ENCODE measurements at regions not wholly inside any gene's neighbourhood (a gene's known extent, or its start where the extent isn't known, plus 50 kb on each side); places are given as distances from the start of the nearest gene placed in this dataset.

DNA sequence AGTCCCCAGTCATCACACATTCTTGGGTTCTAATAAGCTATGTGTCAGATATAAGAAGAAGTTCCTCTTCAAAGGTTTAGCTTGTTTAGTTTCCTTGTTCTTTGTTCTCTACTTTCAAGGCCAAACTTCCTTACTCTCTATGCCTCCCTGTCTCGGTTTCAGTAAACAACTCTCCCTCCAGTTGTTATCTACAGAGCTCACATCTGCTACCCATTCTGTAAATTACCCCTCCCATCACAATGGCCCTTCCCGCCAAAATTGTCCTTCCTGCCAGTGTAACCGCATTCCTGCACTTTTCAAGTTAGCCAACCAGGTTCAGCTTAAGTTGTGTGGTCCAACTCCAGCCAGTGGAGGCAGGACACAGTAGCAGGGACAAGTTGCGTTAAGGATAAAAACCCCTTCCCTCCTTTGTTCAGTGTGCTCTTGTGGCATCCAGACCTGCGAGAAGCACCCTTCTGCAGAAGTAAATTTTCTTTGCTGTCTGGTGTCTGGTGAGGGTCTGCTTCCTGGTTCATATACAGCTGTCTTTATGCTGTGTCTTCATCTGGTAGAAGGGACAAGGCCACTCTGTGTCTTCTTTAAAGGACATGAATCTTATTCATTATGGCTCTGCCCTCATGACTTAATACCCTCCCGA lies 342.1 kb upstream of the GRM7 start:
- no peaks in the 10 kb centered on the region for H3K4me1 ChIP-seq (ENCODE audit: low read length)
- H3K27me3 ChIP-seq (replicated peaks; ENCODE audit: insufficient read depth, low read length): no peaks in the 10 kb centered on the region
- no peak for DNase-seq
- H3K4me2 ChIP-seq (ENCODE audit: low read depth, low read length): no peak overlapping the region
- no peak for TF ChIP-seq EZH2 (optimal IDR thresholded peaks at IDR 0.05; ENCODE audit: low read depth, low read length)
- TF ChIP-seq EZH2phosphoT487 (IDR thresholded peaks at IDR 0.05; ENCODE audit: low read length): no peak
- TF ChIP-seq, protein P1, sequence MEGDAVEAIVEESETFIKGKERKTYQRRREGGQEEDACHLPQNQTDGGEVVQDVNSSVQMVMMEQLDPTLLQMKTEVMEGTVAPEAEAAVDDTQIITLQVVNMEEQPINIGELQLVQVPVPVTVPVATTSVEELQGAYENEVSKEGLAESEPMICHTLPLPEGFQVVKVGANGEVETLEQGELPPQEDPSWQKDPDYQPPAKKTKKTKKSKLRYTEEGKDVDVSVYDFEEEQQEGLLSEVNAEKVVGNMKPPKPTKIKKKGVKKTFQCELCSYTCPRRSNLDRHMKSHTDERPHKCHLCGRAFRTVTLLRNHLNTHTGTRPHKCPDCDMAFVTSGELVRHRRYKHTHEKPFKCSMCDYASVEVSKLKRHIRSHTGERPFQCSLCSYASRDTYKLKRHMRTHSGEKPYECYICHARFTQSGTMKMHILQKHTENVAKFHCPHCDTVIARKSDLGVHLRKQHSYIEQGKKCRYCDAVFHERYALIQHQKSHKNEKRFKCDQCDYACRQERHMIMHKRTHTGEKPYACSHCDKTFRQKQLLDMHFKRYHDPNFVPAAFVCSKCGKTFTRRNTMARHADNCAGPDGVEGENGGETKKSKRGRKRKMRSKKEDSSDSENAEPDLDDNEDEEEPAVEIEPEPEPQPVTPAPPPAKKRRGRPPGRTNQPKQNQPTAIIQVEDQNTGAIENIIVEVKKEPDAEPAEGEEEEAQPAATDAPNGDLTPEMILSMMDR (IDR thresholded peaks at IDR 0.05; ENCODE audit: low read length): no peak
- no peaks in the 10 kb centered on the region for H3K9me3 ChIP-seq (replicated peaks; ENCODE audit: insufficient read depth, low read length)
- H4K20me1 ChIP-seq (ENCODE audit: insufficient read depth, low read length): no peaks in the 10 kb centered on the region
- no peak overlapping the region for H2AFZ ChIP-seq (ENCODE audit: low read length)
- H3K9ac ChIP-seq (ENCODE audit: low read length): no peak overlapping the region
- H3K27ac ChIP-seq (ENCODE audit: low read length): no peak overlapping the region
- no peaks in the 10 kb centered on the region for H3F3A ChIP-seq (ENCODE audit: insufficient read depth, low read length)
- H3K79me2 ChIP-seq (ENCODE audit: low read length): no peaks in the 10 kb centered on the region
- no peak overlapping the region for H3K4me3 ChIP-seq (ENCODE audit: low read length)
- no peaks in the 10 kb centered on the region for H3K9me2 ChIP-seq (replicated peaks; ENCODE audit: insufficient read depth, low read length)
- no peaks in the 10 kb centered on the region for H3K36me3 ChIP-seq (replicated peaks; ENCODE audit: insufficient read depth, low read length)

DNA sequence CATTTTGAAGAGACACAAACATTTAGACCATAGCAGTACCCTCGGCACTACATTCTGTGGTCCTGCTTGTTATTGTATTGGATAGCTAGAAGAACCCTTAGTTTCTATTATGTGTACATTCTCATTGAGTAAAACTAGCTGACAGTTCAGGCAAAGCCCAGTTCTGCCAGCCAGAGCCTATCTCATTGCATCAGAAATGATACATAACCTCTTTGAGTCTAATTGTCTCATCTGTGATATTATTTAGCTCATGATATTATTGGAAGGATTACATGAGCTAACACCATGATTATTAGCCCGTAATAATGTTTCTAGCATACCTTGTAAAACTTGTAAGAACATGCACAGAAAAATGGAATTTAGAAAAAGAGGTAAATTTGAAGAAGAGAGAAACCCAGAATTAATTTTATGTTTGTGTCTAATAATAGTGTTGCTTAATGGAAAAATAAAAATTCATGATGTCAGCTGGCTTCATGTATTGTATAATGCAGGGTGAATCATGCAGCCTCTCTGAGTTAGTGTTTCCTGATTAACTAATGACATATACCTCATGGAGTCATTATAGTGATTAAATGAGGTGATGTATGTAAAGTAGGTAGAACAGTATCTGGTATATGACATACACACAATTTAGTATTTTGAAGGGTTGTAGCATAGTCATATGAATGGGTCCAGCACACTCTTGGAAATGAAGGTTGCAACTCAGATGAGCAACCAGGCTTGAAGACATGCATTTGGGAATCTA lies 339.4 kb upstream of the GRM7 start:
- Histone ChIP-seq H4K20me1 (ENCODE audit: insufficient read depth, low read length) (no peaks in the 10 kb centered on the region), H3K79me2 (ENCODE audit: low read length) (no peaks in the 10 kb centered on the region), H3K36me3 (replicated peaks; ENCODE audit: insufficient read depth, low read length) (no peaks in the 10 kb centered on the region), H3K4me3 (ENCODE audit: low read length) (no peak overlapping the region), H3K9me2 (replicated peaks; ENCODE audit: insufficient read depth, low read length) (no peaks in the 10 kb centered on the region), H3K27me3 (replicated peaks; ENCODE audit: insufficient read depth, low read length) (no peaks in the 10 kb centered on the region), H3K4me1 (ENCODE audit: low read length) (no peaks in the 10 kb centered on the region), H3K9ac (ENCODE audit: low read length) (no peak overlapping the region), H3F3A (ENCODE audit: insufficient read depth, low read length) (no peaks in the 10 kb centered on the region), H2AFZ (ENCODE audit: low read length) (no peak overlapping the region), H3K27ac (ENCODE audit: low read length) (no peak overlapping the region), H3K4me2 (ENCODE audit: low read depth, low read length) (no peak overlapping the region), H3K9me3 (replicated peaks; ENCODE audit: insufficient read depth, low read length) (no peaks in the 10 kb centered on the region)
- no peak for DNase-seq
- TF ChIP-seq, protein P1 (IDR thresholded peaks at IDR 0.05; ENCODE audit: low read length): no peak
- TF ChIP-seq EZH2 (optimal IDR thresholded peaks at IDR 0.05; ENCODE audit: low read depth, low read length): no peak
- TF ChIP-seq EZH2phosphoT487 (IDR thresholded peaks at IDR 0.05; ENCODE audit: low read length): no peak

- no peak for TF ChIP-seq EZH2 (optimal IDR thresholded peaks at IDR 0.05; ENCODE audit: low read depth, low read length)
- no peak for TF ChIP-seq EZH2phosphoT487 (IDR thresholded peaks at IDR 0.05; ENCODE audit: low read length)
- TF ChIP-seq, protein P1 (IDR thresholded peaks at IDR 0.05; ENCODE audit: low read length): no peak
- Histone ChIP-seq H3K36me3 (replicated peaks; ENCODE audit: insufficient read depth, low read length) (no peaks in the 10 kb centered on the region), H3K4me1 (ENCODE audit: low read length) (no peaks in the 10 kb centered on the region), H3K4me2 (ENCODE audit: low read depth, low read length) (no peak overlapping the region), H4K20me1 (ENCODE audit: insufficient read depth, low read length) (no peaks in the 10 kb centered on the region), H3K27ac (ENCODE audit: low read length) (no peak overlapping the region), H3K4me3 (ENCODE audit: low read length) (no peak overlapping the region), H3F3A (ENCODE audit: insufficient read depth, low read length) (no peaks in the 10 kb centered on the region), H3K9ac (ENCODE audit: low read length) (no peak overlapping the region), H3K27me3 (replicated peaks; ENCODE audit: insufficient read depth, low read length) (no peaks in the 10 kb centered on the region), H3K9me2 (replicated peaks; ENCODE audit: insufficient read depth, low read length) (no peaks in the 10 kb centered on the region), H2AFZ (ENCODE audit: low read length) (no peak overlapping the region), H3K79me2 (ENCODE audit: low read length) (no peaks in the 10 kb centered on the region), H3K9me3 (replicated peaks; ENCODE audit: insufficient read depth, low read length) (no peaks in the 10 kb centered on the region)
- DNase-seq: no peak
Observed at GRCh38 chr3:6522191-6522590, 338.7 kb upstream of the GRM7 start.
